MV-4-11 (cell line): ENCODE measurements at regions not wholly inside any gene's neighbourhood (a gene's known extent, or its start where the extent isn't known, plus 50 kb on each side); places are given as distances from the start of the nearest gene placed in this dataset.
"Not testable (repeated sequence)": the region's sequence is repeated elsewhere in the genome, so short reads cannot be mapped to it uniquely, and the experiment has no call there.

Experiments
- DNase-seq: peaks from one replicate; lab custom pipeline; 2025; lab: John Stamatoyannopoulos, UW

DNA sequence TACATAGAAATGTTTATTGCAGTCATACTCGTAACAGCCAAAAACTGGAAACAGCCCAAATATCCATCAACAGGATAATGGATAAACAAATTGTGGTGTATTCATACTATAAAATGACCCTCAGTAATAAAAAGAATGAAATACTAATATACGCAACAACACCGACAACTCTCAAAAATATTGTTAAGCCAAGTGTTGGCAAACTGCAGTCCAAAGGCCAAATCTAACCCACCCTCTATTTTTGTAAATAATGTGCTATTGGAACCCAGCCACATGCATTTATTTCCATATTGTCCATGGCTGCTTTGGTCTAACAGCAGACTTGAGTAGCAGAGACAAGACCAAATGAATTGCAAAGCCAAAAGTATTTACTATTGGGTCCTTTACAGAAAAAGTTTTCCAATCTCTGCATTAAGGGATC lies 151.0 kb downstream of the MREG start:
- DNase-seq: no peak

DNA sequence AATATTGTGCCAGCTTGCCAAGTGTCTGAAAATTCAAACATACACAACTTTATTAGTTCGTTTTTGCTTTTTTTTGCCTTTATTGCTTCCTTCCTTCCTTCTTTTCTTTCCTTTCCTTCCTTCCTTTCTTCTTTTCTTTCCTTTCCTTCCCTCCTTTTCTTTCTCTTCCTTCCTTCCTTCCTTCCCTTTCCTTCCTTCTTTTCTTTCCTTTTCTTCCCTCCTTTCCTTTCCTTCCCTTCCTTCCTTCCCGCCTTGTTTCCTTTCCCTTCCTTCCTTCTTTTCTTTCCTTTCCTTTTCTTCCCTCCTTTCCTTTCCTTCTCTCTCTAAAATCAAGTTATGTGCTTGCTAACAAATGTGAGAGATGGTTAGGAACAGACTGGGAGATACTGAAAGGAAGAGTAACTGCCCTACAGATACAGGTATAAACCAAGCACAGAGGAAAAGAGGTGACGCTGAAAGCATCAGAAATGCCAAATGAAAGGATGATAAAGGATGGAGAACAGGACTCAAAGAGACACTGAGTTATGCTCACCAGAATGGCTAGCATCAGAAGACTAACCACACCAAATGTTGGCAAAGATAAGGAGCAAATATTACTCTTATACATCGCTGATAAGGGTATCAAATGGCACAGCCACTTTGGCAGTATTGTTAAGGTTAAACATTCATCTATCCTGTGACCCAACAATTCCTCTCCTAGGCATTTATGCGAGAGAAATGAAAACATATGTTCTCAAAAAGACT lies 151.6 kb downstream of the MREG start:
- no peak for DNase-seq

DNA sequence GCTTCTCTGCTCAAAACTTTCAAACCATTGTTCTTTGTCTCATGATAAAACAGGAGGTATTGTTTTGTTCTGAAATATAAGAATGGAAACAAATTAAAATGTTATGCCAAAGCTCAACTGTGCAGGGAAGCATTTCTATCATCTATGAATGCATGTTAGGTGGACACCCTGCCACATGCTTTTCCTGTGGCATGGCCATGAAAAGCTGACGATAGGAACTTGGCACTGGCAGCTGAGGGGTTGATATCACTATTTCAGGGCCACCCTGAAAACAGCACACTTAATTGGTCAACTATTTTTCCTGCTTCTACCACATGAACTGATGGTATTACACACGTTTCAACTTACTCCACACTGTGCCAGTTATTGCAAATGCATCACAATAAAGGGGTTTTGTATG lies 157.3 kb downstream of the MREG start:
- no peak for DNase-seq

DNA sequence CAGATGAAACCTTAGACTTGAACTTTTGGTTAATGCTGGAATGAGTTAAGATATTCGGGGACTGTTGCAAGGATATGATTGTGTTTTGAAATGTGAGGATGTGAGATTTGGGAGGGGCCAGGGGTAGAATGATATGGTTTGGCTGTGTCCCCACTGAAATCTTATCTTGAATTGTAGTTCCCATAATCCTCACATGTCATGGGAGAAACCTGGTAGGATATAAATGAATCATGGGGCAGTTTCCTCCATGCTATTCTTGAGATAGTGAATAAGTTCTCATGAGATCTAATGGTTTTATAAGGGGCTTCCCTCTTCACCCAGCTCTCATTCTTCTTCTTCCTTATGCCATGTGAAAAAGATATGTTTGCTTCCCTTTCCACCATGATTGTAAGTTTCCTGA lies 158.0 kb downstream of the MREG start:
- not testable (repeated sequence) for DNase-seq

DNA sequence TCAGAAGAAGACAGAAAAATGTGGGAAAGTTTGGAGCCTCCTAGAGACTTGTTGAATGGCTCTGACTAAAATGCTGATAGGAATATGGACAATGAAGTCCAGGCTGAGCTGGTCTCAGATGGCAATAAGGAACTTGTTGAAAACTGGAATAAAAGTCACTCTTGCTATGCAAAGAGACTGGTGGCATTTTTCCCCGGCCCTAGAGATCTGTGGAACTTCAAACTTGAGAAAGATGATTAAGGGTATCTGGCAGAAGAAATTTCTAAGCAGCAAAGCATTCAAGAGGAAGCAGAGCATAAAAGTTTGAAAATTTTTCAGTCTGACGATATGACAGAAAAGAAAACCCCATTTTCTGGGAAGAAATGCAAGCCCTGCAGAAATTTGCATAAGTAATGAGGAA lies 159.3 kb downstream of the MREG start:
- DNase-seq: no peak

DNA sequence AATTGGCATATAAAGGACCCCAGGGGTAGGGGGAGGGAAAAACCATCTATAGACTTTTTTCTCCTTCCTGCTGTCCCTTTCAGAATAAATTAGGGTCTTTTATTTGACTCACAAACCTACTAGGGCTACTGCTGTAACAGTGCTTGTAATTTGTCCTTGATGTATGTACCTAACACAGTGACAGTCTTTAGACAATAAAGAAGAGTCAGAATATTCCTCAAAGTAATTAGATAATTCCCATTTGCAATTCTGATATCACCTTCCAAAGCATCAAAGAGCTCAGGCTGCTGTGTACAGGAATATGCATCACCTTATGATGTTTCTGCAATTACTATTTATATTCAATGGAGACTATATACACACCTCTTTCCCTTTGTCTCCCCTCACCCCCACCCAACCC lies 161.7 kb downstream of the MREG start:
- no peak for DNase-seq

DNA sequence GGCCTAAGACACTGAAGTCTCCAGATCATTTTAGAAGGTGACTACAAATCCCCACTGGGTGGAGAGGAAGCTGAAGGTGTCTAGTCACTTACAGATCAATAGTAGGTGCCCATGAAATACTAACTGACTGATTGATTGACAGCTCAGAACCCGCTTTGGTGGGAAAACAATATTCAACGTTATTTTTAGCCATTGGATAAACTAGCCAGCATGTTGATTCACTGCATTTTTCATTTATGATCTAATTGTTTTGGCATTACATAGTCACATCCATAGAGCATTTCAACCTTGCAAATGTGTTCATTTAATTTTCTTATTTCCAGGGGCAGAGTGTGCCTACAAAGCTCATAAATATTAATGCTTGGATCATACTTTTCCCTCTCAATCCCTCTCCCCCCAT lies 162.3 kb downstream of the MREG start:
- no peak for DNase-seq

DNA sequence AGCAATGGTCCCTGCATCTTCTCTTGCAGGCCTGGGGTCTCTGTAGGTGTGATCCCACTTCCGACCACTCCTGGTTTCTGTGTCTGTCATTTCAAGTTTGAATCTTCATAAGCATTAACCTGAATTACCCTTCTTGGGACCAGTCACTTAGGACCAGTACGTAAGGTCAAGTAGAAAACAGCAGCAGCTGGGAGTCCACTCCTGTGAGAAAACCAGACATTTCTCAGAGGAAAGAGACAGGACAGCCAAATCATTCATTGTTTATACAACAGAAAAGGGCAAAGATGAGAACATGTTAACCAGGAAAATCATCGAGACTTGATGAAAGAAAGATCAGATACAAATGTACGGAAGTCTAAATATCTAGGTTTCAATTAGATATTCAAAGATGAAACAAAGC lies 163.0 kb downstream of the MREG start:
- DNase-seq: no peak

DNA sequence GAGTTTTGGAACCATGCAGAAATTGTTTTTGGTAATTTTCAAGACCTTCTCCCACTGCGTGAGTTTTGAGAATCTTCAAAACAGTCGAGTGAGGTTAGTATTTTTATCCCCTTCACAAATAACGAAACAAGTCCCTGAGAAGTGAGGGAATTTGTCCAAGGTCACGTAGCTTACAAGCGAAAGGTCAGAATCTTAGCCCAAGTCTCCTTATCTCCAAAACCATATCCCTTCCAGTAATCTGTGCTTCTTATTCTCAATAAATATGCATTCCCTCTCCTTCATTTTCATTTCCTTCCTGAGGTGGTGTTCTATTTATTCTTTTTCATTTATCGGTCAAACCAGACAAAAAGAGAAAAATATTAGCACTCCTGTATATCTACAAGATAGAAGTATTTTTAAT lies 163.6 kb downstream of the MREG start:
- DNase-seq: no peak

DNA sequence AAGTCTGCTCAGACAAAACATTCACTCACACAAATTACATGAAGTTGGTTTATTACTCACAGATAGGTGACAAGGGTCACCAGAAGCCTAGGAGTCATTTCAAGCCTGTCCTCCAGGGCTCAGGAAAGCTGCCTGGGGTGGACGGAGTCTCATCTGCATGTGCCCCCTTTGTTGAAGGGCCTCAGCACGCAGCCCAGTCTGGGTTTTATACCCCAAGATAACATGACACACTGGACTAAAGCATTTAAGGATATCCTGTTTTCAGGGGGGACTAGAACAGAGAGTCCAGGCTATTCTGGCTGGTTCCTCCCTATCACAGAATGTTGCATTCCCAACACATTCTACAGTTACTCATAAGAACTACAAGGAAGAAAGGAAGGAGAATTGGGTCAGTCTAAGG lies 164.7 kb downstream of the MREG start:
- no peak for DNase-seq

DNA sequence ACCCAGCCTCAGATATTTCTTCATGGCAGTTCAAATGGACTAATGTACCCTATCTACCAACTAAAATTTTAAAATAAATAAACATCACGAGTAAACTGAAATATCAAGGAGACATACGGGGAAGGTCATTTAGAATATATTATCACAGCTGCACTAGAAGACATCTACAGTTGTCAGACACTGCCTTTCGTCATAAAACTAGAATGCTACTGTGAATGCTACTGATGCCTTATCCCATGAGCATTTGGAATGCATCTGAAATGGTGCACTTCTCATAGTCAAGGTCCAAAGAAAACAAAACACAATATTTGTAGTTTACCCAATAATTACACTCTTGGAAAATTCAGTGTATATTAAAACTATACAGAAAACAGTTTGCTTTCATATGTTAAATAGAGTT lies 165.2 kb downstream of the MREG start:
- no peak for DNase-seq

DNA sequence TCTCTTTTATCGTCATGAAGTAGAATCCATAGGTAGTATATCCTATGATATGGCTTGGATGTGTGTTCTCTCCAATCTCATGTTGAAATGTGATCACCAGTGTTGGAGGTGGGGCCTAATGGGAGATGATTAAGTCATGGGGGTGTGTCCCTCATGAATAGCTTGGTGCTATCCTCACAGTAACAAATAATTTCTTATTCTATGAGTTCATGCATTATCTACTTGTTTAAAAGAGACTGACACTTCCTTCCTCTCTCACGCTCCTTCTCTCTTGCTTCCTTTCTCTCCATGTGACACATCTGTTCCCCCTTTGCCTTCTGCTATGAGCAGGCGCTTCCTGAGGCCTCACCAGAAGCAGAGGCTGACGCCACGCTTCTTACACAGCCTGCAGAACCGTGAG lies 165.6 kb downstream of the MREG start:
- DNase-seq: peak; percentile 39

DNA sequence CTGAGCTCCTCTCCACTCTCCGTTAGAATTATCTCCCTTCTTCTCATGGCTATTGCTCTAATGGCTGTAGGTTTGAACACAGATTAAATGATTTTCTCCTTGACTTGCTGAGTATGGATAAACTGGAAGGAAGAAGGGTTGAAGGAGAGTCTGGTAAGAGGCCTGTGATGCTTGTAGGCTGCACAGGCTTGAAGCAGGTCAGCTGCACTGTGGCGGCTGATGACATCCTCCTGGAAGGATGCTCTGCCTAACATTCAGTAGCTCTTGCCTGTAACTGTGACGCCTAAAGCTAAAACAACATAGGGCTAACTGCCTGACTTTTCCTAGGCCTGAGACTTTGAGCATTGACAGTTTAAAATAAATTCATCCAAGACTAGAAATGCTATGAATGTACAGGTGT lies 166.3 kb downstream of the MREG start:
- no peak for DNase-seq

DNA sequence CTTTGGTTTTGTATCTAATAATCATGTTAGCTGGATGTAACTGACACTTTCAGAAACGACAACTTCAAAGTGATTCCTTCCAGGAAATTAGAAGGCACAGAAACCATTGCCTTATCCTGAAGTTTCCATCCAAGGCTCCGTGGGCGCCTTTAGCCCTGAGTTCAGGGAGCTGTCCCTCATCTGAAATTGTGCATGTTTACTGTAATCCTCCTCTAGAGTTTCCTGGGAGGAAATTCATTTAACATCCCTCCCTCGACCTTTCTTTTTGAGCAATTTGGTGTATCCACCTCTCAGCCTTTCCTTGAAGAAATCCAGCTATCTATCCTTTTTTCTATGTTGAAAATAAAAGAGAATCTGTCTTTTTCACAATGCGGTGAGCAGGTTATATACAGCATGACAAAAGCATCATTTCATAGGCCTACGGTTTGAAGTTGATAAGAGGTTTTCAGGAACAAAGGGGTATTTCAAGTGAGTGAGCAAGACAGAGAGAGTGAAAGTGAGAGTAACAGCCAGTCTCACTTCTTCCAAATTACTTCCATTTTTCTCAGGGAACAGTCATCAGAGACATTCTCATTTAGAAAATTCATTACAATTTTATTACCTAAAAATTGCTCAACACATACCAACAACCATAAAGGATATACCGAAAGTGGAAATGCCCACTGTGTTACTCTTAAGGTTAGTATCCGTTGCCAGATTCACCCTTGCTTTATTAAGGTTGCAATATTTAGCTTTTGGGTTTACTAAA lies 167.3 kb downstream of the MREG start:
- DNase-seq: peak; percentile 95

DNA sequence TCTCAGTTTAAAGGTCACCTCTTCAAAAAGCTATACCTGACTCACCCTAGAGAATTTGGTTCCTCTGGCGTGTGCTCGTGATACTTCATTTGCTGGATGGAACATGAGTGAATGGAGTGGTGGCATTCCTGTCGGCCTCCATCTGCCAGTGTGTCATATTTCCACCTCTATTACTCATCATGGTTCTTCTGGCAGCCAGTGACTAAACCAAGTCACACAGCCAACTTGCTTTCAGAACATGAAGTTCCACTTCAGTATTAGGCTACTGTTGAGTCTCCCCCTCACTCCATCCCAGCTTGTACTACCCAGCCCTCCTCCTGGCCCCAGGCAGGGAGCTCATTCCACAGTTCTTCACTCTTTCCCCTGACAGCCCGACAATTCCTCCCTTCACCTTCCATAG lies 169.8 kb downstream of the MREG start:
- peak; percentile 26 for DNase-seq

DNA sequence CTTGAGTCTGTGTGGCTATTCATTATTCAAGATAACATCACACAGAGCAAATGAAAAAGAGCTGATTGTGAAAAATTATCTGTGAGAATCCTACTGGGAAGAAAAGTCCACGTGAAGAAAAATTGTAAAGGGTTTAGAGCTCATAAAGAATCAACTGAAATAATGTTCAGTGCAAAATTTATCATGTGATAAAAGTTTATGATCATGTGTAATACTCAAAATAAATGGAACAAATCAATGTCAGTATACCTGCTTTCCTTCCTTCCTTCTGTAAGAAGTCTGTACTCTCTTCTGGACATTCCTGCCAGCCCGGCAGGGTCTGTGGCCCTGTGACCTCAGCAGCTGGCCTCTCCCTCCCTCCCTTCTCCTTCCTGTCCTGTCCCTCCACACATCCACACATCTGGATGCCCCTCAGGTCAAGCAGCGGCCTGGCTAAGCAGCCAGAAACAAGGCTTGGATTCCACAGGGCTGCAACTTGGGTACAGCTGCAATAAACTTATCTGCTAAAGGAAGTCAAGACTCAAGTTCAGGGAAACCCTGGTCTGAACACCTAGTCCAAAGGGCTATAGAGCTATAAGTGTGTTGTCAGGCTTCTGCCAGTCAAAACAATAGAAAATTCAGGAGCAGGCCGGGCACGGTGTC lies 172.1 kb downstream of the MREG start:
- no peak for DNase-seq

DNA sequence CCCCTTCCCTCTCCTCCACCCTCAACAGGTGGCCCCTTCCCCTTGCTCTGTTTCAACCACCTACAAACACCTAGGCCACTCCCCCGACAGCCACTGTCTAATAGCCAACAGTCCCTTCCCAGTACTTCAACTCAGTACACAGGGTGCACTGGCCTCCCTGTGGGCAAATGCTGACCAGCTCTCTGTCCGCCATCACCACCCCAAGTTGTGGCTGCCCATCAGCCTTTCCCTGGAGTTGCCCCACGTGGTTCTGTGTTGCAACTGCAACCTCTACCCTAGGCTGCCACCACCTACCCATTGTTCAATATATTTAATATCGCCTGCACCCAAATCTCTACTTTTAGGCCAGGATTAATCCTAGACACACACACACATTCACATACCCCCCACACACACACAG lies 173.5 kb downstream of the MREG start:
- DNase-seq: no peak

DNA sequence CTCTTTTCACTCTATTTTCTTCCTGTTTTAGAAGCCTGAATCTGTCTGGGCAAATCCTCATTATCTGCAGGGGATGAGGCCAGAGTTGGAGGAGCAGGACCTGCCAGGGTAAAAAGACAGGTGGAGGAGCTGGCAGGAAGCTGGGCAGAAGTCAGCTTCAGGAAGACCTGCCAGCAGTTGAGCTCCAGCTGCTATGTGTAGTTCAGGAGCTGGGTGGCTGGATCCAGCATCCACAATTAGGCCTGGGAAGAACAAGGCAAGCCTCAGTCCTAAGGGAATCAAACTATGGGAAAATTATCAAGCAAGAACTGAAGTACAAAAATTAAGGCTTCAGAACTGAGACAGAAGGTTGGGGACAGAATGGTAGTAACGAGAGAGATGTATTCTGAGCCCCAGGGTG lies 174.0 kb downstream of the MREG start:
- no peak for DNase-seq

DNA sequence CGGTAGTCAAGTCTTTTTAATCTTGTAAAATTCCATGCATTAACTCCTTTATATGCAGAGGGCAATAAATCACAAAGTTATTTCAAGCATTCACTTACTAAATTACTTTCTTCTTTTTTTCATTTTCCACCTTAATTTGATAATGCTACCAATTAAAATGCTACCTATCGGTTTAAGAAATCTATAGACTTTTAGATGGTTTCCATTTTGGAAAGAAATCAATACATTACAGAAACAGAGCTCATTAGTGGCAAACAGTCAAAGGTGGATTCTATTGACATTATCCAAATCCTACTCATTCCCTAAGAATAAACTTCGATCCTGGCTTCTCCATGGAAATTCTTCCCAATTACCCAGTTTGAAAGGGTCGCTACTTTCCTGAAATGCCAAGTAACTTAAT lies 176.5 kb downstream of the MREG start:
- DNase-seq: no peak

DNA sequence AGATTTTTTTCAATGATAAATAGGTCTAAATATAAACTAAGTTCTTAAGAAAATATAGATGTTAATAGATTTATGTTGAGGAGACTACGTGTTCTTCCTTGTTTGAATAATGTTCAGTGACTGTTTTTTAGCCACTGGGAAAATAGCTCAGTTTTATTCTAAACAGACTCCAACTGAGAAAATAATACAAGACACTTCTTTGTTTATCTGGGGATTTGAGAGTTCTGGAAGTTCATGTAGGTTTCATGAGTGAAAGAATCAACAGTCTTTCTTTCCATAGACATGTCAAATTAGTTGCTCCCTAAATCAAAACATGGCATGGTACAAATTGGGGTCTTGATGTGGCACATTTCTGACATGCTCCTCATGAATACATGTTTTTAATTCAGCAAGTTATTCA lies 177.7 kb downstream of the MREG start:
- no peak for DNase-seq

DNA sequence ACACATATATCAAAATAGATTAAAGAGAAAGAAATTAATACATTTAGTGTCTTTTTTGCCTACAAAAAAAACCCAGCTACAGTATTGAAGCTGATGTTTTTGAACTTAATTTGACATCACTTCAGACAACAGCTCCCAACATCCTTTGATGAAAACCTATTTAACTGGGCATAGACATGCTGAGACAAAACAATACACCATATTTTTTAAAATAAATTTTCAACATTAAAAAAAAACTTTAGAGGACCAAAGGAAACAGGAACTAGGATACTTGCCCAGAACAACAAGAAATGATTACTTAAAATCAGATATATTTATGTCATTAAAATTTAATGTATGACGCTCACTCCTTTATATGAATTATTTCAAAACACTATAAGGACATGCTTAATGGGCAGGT lies 178.1 kb downstream of the MREG start:
- no peak for DNase-seq

DNA sequence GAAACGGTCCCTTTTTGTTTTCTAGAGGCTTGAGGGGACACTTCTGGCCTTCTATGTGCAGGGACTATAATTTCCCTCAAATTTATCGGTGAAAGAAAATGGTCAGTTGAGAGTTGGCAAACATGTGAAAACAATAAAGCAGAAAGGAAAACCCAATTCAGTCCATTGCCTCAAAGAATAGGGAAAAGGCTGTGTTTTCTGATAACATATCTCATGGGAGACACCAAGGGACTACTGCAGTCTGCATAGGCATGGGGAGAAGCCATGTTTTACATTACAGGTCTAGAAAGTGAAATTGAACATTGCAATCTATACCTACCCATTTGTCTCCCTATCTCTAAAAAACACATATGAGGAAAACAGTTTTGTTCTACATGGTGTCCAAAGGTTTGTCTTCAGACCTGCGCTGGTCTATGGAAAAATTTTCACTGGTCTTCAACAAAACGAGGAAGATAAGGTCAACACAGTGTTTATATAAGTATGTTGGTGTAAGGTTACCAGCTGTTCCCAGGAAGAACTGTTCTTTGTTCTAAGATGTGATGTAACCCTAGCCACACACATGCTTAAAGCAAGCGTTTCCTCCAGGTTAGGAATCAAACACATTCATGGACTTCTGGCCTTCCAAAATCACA lies 179.7 kb downstream of the MREG start:
- peak; percentile 19 for DNase-seq

DNA sequence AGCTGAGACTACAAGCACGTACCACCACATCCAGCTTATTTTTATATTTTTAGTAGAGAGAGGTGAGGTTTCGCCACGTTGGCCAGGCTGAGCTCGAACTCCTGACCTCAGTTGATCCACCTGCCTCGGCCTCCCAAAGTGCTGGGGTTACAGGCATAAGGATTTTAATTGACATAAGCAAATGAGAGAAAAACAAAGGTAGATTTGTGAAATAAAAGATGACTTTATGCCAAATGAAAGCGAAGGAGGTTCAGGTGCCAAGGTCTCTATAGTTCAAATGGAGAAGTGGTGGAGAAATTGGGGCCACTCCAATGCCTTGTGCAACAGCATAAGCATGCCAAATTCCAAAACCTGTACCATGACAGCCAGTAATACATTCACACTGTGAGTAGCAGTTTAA lies 180.6 kb downstream of the MREG start:
- DNase-seq: peak; percentile 29
